ENCODE measurements at regions not wholly inside any gene's neighbourhood (a gene's known extent, or its start where the extent isn't known, plus 50 kb on each side); places are given as distances from the start of the nearest gene placed in this dataset.

GRCh38 chr12:66859751-66860440 lies 181.0 kb upstream of the GRIP1 start:
- no peak for DNase-seq

GRCh38 chr12:66860752-66861750 lies 182.2 kb upstream of the GRIP1 start:
- DNase-seq = peak; percentile 68 to 71

- DNase-seq = no peak
Observed at GRCh38 chr12:66862356-66862985, 183.6 kb upstream of the GRIP1 start.

- DNase-seq = no peak
Observed at GRCh38 chr12:66863276-66863675, 184.4 kb upstream of the GRIP1 start.

GRCh38 chr12:66877925-66878324 lies 199.0 kb upstream of the GRIP1 start:
- no peak for DNase-seq

- DNase-seq = peak in 1 of 2 experiments; percentile 31
Observed at GRCh38 chr12:66879409-66879808, 200.5 kb upstream of the GRIP1 start.

- DNase-seq = no peak
Observed at GRCh38 chr12:66881386-66881785, 202.5 kb upstream of the GRIP1 start.

GRCh38 chr12:66884091-66884490 lies 205.2 kb upstream of the GRIP1 start:
- DNase-seq = peak in 1 of 2 experiments; percentile 1

GRCh38 chr12:66885115-66885875 lies 206.4 kb upstream of the GRIP1 start:
- DNase-seq = no peak

- DNase-seq = no peak
Observed at GRCh38 chr12:66896797-66897196, 217.9 kb upstream of the GRIP1 start.

- peak in 1 of 2 experiments; percentile 20 for DNase-seq
Observed at GRCh38 chr12:66898700-66899469, 220.0 kb upstream of the GRIP1 start.

- DNase-seq = no peak
Observed at GRCh38 chr12:66899588-66899987, 220.7 kb upstream of the GRIP1 start.

GRCh38 chr12:66900616-66901015 lies 221.7 kb upstream of the GRIP1 start:
- DNase-seq = peak; percentile 32 to 50

GRCh38 chr12:66901138-66901932 lies 222.5 kb upstream of the GRIP1 start:
- no peak for DNase-seq

- DNase-seq = no peak
Observed at GRCh38 chr12:66902020-66902419, 223.1 kb upstream of the GRIP1 start.

GRCh38 chr12:66903782-66904396 lies 225.0 kb upstream of the GRIP1 start:
- peak in 1 of 2 experiments; percentile 22 for DNase-seq

GRCh38 chr12:66905201-66905600 lies 226.3 kb upstream of the GRIP1 start:
- DNase-seq = no peak

- no peak for DNase-seq
Observed at GRCh38 chr12:66910366-66910974, 231.6 kb upstream of the GRIP1 start.

GRCh38 chr12:66915306-66915904 lies 236.5 kb upstream of the GRIP1 start:
- no peak for DNase-seq

- no peak for DNase-seq
Observed at GRCh38 chr12:66916189-66916588, 237.3 kb upstream of the GRIP1 start.
